ENCODE measurements at regions not wholly inside any gene's neighbourhood (a gene's known extent, or its start where the extent isn't known, plus 50 kb on each side); places are given as distances from the start of the nearest gene placed in this dataset.

GRCh38 chr14:82861313-82861712 is 1327.7 kb upstream of the SEL1L start:
- no peaks in the 10 kb centered on the region for H4K20me1 ChIP-seq (ENCODE audit: insufficient read depth)
- no peak overlapping the region for H3K27ac ChIP-seq
- H3K9me3 ChIP-seq (ENCODE audit: low read depth) = no peaks in the 10 kb centered on the region
- no peak overlapping the region for H2AFZ ChIP-seq
- H3K4me1 ChIP-seq (ENCODE audit: insufficient read depth) = no peaks in the 10 kb centered on the region
- 53 to 54% methylated on average over 5 of the region's 5 CpGs for WGBS, 2 experiments (ENCODE audit: low coverage in 1 of 2, low lambda C conversion rate in 2 of 2, missing lambda C conversion rate in 2 of 2)
- no peak overlapping the region for H3K9ac ChIP-seq
- no peaks in the 10 kb centered on the region for H3F3A ChIP-seq (ENCODE audit: insufficient read depth)
- no peaks in the 10 kb centered on the region for H3K36me3 ChIP-seq (ENCODE audit: low read depth)
- no peak overlapping the region for H3K4me3 ChIP-seq
- H3K9me2 ChIP-seq (ENCODE audit: insufficient read depth) = no peaks in the 10 kb centered on the region
- no peaks in the 10 kb centered on the region for H3K27me3 ChIP-seq (replicated peaks; ENCODE audit: insufficient read depth)
- TF ChIP-seq EZH2 (IDR thresholded peaks at IDR 0.05; ENCODE audit: insufficient read depth, poor library complexity, severe bottlenecking) (no peak), EZH2phosphoT487 (IDR thresholded peaks at IDR 0.05; ENCODE audit: insufficient read depth, low read depth) (no peak)
- in situ Hi-C loops (cut with MboI) = no loop called here
- no peaks in the 10 kb centered on the region for H3K79me2 ChIP-seq (ENCODE audit: insufficient read depth)
- no peak for DNase-seq
- no peak overlapping the region for H3K4me2 ChIP-seq (ENCODE audit: unreplicated experiment)

GRCh38 chr14:82872494-82872893 is 1338.8 kb upstream of the SEL1L start:
- Histone ChIP-seq H3K9me2 (ENCODE audit: insufficient read depth) (no peaks in the 10 kb centered on the region), H3K9ac (no peak overlapping the region), H3K4me2 (ENCODE audit: unreplicated experiment) (no peak overlapping the region), H3F3A (ENCODE audit: insufficient read depth) (no peaks in the 10 kb centered on the region), H4K20me1 (ENCODE audit: insufficient read depth) (no peaks in the 10 kb centered on the region), H3K27ac (no peak overlapping the region), H2AFZ (no peak overlapping the region), H3K4me1 (ENCODE audit: insufficient read depth) (no peaks in the 10 kb centered on the region), H3K79me2 (ENCODE audit: insufficient read depth) (no peaks in the 10 kb centered on the region), H3K36me3 (ENCODE audit: low read depth) (no peaks in the 10 kb centered on the region), H3K9me3 (ENCODE audit: low read depth) (no peaks in the 10 kb centered on the region), H3K4me3 (no peak overlapping the region), H3K27me3 (replicated peaks; ENCODE audit: insufficient read depth) (no peaks in the 10 kb centered on the region)
- no peak for TF ChIP-seq EZH2phosphoT487 (IDR thresholded peaks at IDR 0.05; ENCODE audit: insufficient read depth, low read depth)
- TF ChIP-seq EZH2 (IDR thresholded peaks at IDR 0.05; ENCODE audit: insufficient read depth, poor library complexity, severe bottlenecking) = no peak
- 26 to 34% methylated on average over 8 of the region's 8 CpGs for WGBS, 2 experiments (ENCODE audit: low coverage in 1 of 2, low lambda C conversion rate in 2 of 2, missing lambda C conversion rate in 2 of 2)
- in situ Hi-C loops (cut with MboI) = no loop called here
- DNase-seq = peak; percentile 0

GRCh38 chr14:82878951-82879350 is 1345.3 kb upstream of the SEL1L start:
- H3K4me2 ChIP-seq (ENCODE audit: unreplicated experiment) = no peak overlapping the region
- in situ Hi-C loops (cut with MboI) = no loop called here
- H3K79me2 ChIP-seq (ENCODE audit: insufficient read depth) = no peaks in the 10 kb centered on the region
- no peaks in the 10 kb centered on the region for H4K20me1 ChIP-seq (ENCODE audit: insufficient read depth)
- WGBS, 2 experiments (ENCODE audit: low coverage in 1 of 2, low lambda C conversion rate in 2 of 2, missing lambda C conversion rate in 2 of 2) = 21% methylated on average over 3 of the region's 3 CpGs
- no peak overlapping the region for H3K4me3 ChIP-seq
- H3K9ac ChIP-seq = no peak overlapping the region
- H3K9me3 ChIP-seq (ENCODE audit: low read depth) = no peaks in the 10 kb centered on the region
- H2AFZ ChIP-seq = no peak overlapping the region
- DNase-seq = no peak
- no peaks in the 10 kb centered on the region for H3K4me1 ChIP-seq (ENCODE audit: insufficient read depth)
- no peak overlapping the region for H3K27ac ChIP-seq
- no peak for TF ChIP-seq EZH2 (IDR thresholded peaks at IDR 0.05; ENCODE audit: insufficient read depth, poor library complexity, severe bottlenecking)
- no peak for TF ChIP-seq EZH2phosphoT487 (IDR thresholded peaks at IDR 0.05; ENCODE audit: insufficient read depth, low read depth)
- H3F3A ChIP-seq (ENCODE audit: insufficient read depth) = no peaks in the 10 kb centered on the region
- no peaks in the 10 kb centered on the region for H3K27me3 ChIP-seq (replicated peaks; ENCODE audit: insufficient read depth)
- H3K9me2 ChIP-seq (ENCODE audit: insufficient read depth) = no peaks in the 10 kb centered on the region
- H3K36me3 ChIP-seq (ENCODE audit: low read depth) = no peaks in the 10 kb centered on the region

- Histone ChIP-seq H4K20me1 (ENCODE audit: insufficient read depth) (no peaks in the 10 kb centered on the region), H3K36me3 (ENCODE audit: low read depth) (no peaks in the 10 kb centered on the region), H3K4me1 (ENCODE audit: insufficient read depth) (no peaks in the 10 kb centered on the region), H3K27me3 (replicated peaks; ENCODE audit: insufficient read depth) (no peaks in the 10 kb centered on the region), H3K4me2 (ENCODE audit: unreplicated experiment) (no peak overlapping the region), H3K9me3 (ENCODE audit: low read depth) (no peaks in the 10 kb centered on the region), H3F3A (ENCODE audit: insufficient read depth) (no peaks in the 10 kb centered on the region), H2AFZ (no peak overlapping the region), H3K4me3 (no peak overlapping the region), H3K27ac (no peak overlapping the region), H3K9ac (no peak overlapping the region), H3K79me2 (ENCODE audit: insufficient read depth) (no peaks in the 10 kb centered on the region), H3K9me2 (ENCODE audit: insufficient read depth) (no peaks in the 10 kb centered on the region)
- TF ChIP-seq EZH2 (IDR thresholded peaks at IDR 0.05; ENCODE audit: insufficient read depth, poor library complexity, severe bottlenecking) (no peak), EZH2phosphoT487 (IDR thresholded peaks at IDR 0.05; ENCODE audit: insufficient read depth, low read depth) (no peak)
- WGBS, 2 experiments (ENCODE audit: low coverage in 1 of 2, low lambda C conversion rate in 2 of 2, missing lambda C conversion rate in 2 of 2) = 7% methylated on average over 5 of the region's 5 CpGs
- no peak for DNase-seq
- in situ Hi-C loops (cut with MboI) = no loop called here
These were observed 1346.4 kb upstream of the SEL1L start for GRCh38 chr14:82879949-82880535.

GRCh38 chr14:82886670-82887069 is 1353.0 kb upstream of the SEL1L start:
- H3K79me2 ChIP-seq (ENCODE audit: insufficient read depth) = no peaks in the 10 kb centered on the region
- no peaks in the 10 kb centered on the region for H3K9me2 ChIP-seq (ENCODE audit: insufficient read depth)
- no peak overlapping the region for H3K4me3 ChIP-seq
- no peak for DNase-seq
- no peak overlapping the region for H3K27ac ChIP-seq
- H3K9ac ChIP-seq = no peak overlapping the region
- no peaks in the 10 kb centered on the region for H4K20me1 ChIP-seq (ENCODE audit: insufficient read depth)
- no peak overlapping the region for H3K4me2 ChIP-seq (ENCODE audit: unreplicated experiment)
- H3K9me3 ChIP-seq (ENCODE audit: low read depth) = no peaks in the 10 kb centered on the region
- no peak overlapping the region for H2AFZ ChIP-seq
- WGBS, 2 experiments (ENCODE audit: low coverage in 1 of 2, low lambda C conversion rate in 2 of 2, missing lambda C conversion rate in 2 of 2) = 14 to 25% methylated on average over 1 of the region's 1 CpG
- in situ Hi-C loops (cut with MboI) = no loop called here
- H3K27me3 ChIP-seq (replicated peaks; ENCODE audit: insufficient read depth) = no peaks in the 10 kb centered on the region
- TF ChIP-seq EZH2phosphoT487 (IDR thresholded peaks at IDR 0.05; ENCODE audit: insufficient read depth, low read depth) (no peak), EZH2 (IDR thresholded peaks at IDR 0.05; ENCODE audit: insufficient read depth, poor library complexity, severe bottlenecking) (no peak)
- no peaks in the 10 kb centered on the region for H3F3A ChIP-seq (ENCODE audit: insufficient read depth)
- no peaks in the 10 kb centered on the region for H3K4me1 ChIP-seq (ENCODE audit: insufficient read depth)
- no peaks in the 10 kb centered on the region for H3K36me3 ChIP-seq (ENCODE audit: low read depth)
